Fibroblast of lung (primary cell): ENCODE measurements at regions not wholly inside any gene's neighbourhood (a gene's known extent, or its start where the extent isn't known, plus 50 kb on each side); places are given as distances from the start of the nearest gene placed in this dataset.
"Not testable (repeated sequence)": the region's sequence is repeated elsewhere in the genome, so short reads cannot be mapped to it uniquely, and the experiment has no call there.

Experiments
- DNase-seq, 2 donors: peaks; one replicate each; pipeline versions ENCODE4 v3.0.0 to v3.0.0-alpha.2; 2010; ENCODE audit warnings: low read depth in 2 of 2
- H2AFZ ChIP-seq: 2 replicates; pipeline ENCODE4 v1.5.1; 2012; ENCODE audit warnings: low read length, control low read depth, inconsistent platforms
- H3K27ac ChIP-seq: 2 replicates; pipeline ENCODE4 v1.5.1; 2011; ENCODE audit warnings: low read length, control low read depth; ENCODE audit not compliant: insufficient read depth
- H3K27me3 ChIP-seq: 2 replicates; pipeline ENCODE4 v1.5.1; 2011; ENCODE audit warnings: mild to moderate bottlenecking, low read length; ENCODE audit not compliant: control insufficient read depth, insufficient read depth
- H3K36me3 ChIP-seq: 2 replicates; pipeline ENCODE4 v1.5.1; 2011; ENCODE audit warnings: low read length; ENCODE audit not compliant: control insufficient read depth, insufficient read depth
- H3K4me1 ChIP-seq: 2 replicates; pipeline ENCODE4 v1.5.1; 2011; ENCODE audit warnings: low read length; ENCODE audit not compliant: control insufficient read depth, insufficient read depth; ENCODE audit errors: extremely low read depth
- H3K4me2 ChIP-seq: 2 replicates; pipeline ENCODE4 v1.5.1; 2011; ENCODE audit warnings: low read length, control low read depth; ENCODE audit not compliant: insufficient read depth; ENCODE audit errors: extremely low read depth
- H3K4me3 ChIP-seq, 4 experiments: fragments of 200-600 bp in 1 of 4; sonication (generic) in 1 of 4; replicated peaks in 1 of 4; 2 replicates each; pipeline ENCODE4 v1.5.1; 2011 to 2016; ENCODE audit warnings: low read length in 4 of 4, low read depth in 3 of 4, mild to moderate bottlenecking in 3 of 4, control low read depth in 2 of 4, inconsistent platforms in 1 of 4, mixed read lengths in 1 of 4; ENCODE audit not compliant: insufficient read depth in 1 of 4; ENCODE audit errors: control extremely low read depth in 1 of 4
- H3K79me2 ChIP-seq: 2 replicates; pipeline ENCODE4 v1.5.1; 2012; ENCODE audit warnings: mild to moderate bottlenecking, low read length, inconsistent platforms; ENCODE audit not compliant: control insufficient read depth, insufficient read depth
- H3K9ac ChIP-seq: 2 replicates; pipeline ENCODE4 v1.5.1; 2011; ENCODE audit warnings: mild to moderate bottlenecking, low read length, control low read depth; ENCODE audit not compliant: insufficient read depth
- H3K9me3 ChIP-seq: 2 replicates; pipeline ENCODE4 v1.5.1; 2012; ENCODE audit warnings: low read depth, low read length; ENCODE audit not compliant: control insufficient read depth, insufficient read depth
- H4K20me1 ChIP-seq: 2 replicates; pipeline ENCODE4 v1.5.1; 2011; ENCODE audit warnings: low read length; ENCODE audit not compliant: control insufficient read depth, insufficient read depth; ENCODE audit errors: extremely low read depth
- EZH2 ChIP-seq: IDR thresholded peaks from 2 replicates; pipeline ENCODE4 v1.5.1; 2012; ENCODE audit warnings: low read length, control low read depth, mild to moderate bottlenecking; ENCODE audit errors: missing control alignments
- TF ChIP-seq, protein P1 (sequence below), 2 donors: IDR thresholded peaks in 1 of 2; conservative IDR thresholded peaks in 1 of 2; 1 replicate in 1 of 2; 2 replicates in 1 of 2; pipeline ENCODE4 v1.5.1; 2011 to 2012; ENCODE audit warnings: low read length in 2 of 2, control low read depth in 1 of 2, inconsistent platforms in 1 of 2, low read depth in 1 of 2, mild to moderate bottlenecking in 1 of 2

DNA sequence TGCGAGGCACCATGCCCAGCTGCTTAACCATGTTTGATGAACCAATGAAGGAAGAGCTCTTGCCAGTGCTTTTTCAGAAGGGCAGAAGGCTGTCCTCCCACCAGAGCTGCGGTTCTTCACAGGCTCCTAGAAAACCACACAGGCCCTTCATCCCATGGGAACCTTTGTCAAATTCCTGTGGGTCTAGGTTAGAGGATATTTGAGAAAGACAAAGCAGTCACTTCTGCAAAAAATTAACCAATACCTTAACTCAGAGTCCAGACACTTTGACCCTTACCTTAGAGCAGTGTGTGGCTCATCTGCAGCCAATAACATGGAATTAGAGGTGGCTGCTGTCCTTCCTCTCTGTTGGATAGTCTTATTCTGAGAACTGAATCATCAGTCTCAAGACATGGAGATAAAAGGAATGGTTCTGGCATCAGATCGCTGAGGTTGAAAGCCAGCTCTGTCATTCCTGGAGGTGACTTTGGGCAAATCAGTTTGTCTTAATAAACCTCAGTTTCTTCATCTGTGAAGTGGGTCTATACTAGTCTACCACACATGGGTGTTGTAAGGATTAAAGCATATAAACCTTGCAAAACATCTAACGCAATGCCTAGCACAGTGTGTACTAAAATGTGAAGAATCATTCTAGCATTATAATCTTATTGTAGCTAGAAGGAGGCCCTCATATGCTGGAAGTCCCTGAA lies 65.1 kb upstream of the PIP4K2A start:
- TF ChIP-seq, protein P1, sequence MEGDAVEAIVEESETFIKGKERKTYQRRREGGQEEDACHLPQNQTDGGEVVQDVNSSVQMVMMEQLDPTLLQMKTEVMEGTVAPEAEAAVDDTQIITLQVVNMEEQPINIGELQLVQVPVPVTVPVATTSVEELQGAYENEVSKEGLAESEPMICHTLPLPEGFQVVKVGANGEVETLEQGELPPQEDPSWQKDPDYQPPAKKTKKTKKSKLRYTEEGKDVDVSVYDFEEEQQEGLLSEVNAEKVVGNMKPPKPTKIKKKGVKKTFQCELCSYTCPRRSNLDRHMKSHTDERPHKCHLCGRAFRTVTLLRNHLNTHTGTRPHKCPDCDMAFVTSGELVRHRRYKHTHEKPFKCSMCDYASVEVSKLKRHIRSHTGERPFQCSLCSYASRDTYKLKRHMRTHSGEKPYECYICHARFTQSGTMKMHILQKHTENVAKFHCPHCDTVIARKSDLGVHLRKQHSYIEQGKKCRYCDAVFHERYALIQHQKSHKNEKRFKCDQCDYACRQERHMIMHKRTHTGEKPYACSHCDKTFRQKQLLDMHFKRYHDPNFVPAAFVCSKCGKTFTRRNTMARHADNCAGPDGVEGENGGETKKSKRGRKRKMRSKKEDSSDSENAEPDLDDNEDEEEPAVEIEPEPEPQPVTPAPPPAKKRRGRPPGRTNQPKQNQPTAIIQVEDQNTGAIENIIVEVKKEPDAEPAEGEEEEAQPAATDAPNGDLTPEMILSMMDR (conservative IDR thresholded peaks at IDR 0.05 in 1 of 2, IDR thresholded peaks at IDR 0.05 in 1 of 2; ENCODE audit: low read depth in 1 of 2, low read length in 2 of 2): no peak
- H3K9ac ChIP-seq: no peak overlapping the region
- H3K79me2 ChIP-seq: no peaks in the 10 kb centered on the region
- H2AFZ ChIP-seq: no peak overlapping the region
- H3K4me1 ChIP-seq: no peaks in the 10 kb centered on the region
- H3K36me3 ChIP-seq: no peaks in the 10 kb centered on the region
- H3K27me3 ChIP-seq: no peaks in the 10 kb centered on the region
- H3K27ac ChIP-seq: no peak overlapping the region
- peak in 1 of 2 donors; percentile 9 for DNase-seq
- no peaks in the 10 kb centered on the region for H4K20me1 ChIP-seq
- H3K4me3 ChIP-seq: no peak overlapping the region
- no peak overlapping the region for H3K4me2 ChIP-seq
- no peaks in the 10 kb centered on the region for H3K9me3 ChIP-seq

DNA sequence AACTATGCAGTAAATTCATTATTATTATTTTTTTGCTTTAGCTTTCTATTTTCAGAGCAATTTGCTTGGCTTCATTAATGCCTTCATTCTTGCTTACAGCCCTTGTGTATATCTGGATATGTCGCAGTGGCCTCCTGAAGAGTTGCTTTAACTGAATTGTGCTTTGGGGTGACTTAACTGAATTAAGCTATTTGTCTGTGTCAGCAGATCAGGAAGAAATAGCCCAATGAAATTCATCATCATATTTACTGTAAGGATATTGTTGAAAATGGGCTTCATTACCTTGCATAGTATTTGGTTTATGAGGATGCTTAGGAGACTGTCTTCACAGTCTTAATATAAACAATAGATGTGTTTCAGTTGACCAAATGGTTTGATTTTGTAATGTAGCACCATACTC lies 59.7 kb upstream of the PIP4K2A start:
- no peak overlapping the region for H2AFZ ChIP-seq
- TF ChIP-seq EZH2: no peak
- TF ChIP-seq, protein P1 (conservative IDR thresholded peaks at IDR 0.05 in 1 of 2, IDR thresholded peaks at IDR 0.05 in 1 of 2; ENCODE audit: low read depth in 1 of 2, low read length in 2 of 2): no peak
- no peak overlapping the region for H3K9ac ChIP-seq
- no peak overlapping the region for H3K27ac ChIP-seq
- H3K4me3 ChIP-seq: no peak overlapping the region
- no peaks in the 10 kb centered on the region for H3K27me3 ChIP-seq
- no peaks in the 10 kb centered on the region for H3K9me3 ChIP-seq
- no peaks in the 10 kb centered on the region for H3K79me2 ChIP-seq
- H3K4me1 ChIP-seq: no peaks in the 10 kb centered on the region
- H3K36me3 ChIP-seq: no peaks in the 10 kb centered on the region
- no peak overlapping the region for H3K4me2 ChIP-seq
- DNase-seq: no peak
- no peaks in the 10 kb centered on the region for H4K20me1 ChIP-seq

DNA sequence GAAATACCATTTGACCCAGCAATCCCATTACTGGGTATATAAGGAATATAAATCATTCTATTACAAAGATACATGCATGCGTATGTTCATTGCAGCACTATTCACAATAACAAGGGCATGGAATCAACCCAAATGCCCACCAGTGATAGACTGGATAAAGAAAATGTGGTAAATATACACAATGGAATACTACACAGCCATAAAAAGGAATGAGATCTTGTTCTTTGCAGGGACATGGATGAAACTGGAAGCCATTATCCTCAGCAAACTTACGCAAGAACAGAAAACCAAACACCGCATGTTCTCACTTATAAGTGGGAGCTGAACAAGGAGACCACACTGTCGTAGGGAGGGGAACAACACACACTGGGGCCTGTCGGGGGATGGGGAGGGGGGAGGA lies 57.3 kb upstream of the PIP4K2A start:
- not testable (repeated sequence) for H3K27me3 ChIP-seq

More for the DNA sequence above, 57.3 kb upstream of the PIP4K2A start:
- H3K27ac ChIP-seq, H3K4me1 ChIP-seq, H3K4me3 ChIP-seq, H3K4me2 ChIP-seq, H4K20me1 ChIP-seq, H3K9me3 ChIP-seq, DNase-seq, H3K79me2 ChIP-seq, H3K36me3 ChIP-seq, H2AFZ ChIP-seq, H3K9ac ChIP-seq: not testable (repeated sequence)
